ENCODE measurements at regions not wholly inside any gene's neighbourhood (a gene's known extent, or its start where the extent isn't known, plus 50 kb on each side); places are given as distances from the start of the nearest gene placed in this dataset.

DNA sequence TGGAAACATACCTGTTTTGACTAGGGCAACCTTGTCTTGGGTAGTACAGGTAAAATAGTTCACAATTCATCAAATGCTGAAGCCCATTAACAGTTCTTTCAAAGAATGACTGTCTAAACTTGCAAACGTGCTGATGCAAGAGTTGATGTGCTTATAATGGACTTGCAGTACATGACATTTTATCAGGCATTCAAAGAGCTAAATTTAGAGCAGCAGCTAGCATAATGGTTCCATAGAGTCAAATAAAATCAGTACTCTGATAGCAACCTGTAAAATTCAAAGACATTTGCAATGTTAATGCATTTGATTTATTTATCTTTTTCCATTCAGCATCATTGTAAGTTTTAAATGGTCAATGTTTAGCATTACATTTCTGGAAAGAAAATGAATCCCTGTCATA is 979.7 kb upstream of the SLC10A2 start:
- DNase-seq: no peak

DNA sequence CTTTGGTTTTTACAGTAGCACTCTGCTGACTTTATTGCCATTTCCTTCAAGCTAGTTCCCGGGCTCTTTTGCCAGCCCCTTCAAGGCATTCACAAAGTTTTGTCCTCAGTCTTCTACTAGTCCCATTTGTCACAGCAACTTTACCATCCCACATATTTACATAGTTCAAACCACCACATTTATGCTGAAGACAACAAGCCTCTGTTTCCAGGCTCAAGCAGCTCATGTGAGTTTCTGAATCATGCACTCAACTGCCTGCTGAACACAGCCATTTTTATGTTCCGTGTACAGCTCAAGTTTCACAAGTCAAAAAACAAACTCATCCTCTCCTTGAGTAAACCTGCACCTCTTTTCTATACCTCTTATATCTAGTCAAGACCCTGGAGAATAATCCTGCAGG is 977.0 kb upstream of the SLC10A2 start:
- no peak for DNase-seq

- DNase-seq: no peak
These were observed 968.7 kb upstream of the SLC10A2 start for GRCh38 chr13:104034891-104035290.

DNA sequence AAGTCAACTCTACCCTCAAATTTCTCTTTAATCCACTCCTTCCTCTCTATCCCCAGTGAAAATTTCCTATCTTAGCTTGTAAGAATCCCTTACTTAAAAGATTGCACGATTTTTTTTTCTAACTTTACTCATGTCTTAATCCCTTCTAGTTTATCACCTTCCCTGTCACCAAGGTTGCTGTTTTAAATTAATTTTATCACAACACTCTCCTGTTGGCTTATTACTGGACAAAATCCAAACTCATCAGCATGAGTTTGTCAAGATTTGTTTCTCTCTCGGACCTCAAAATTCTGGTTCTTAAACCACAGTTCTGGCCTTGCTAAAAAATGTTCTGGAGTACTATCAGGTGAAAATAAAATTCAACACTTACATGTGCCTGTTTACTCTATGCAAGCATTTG is 959.1 kb upstream of the SLC10A2 start:
- DNase-seq: no peak

DNA sequence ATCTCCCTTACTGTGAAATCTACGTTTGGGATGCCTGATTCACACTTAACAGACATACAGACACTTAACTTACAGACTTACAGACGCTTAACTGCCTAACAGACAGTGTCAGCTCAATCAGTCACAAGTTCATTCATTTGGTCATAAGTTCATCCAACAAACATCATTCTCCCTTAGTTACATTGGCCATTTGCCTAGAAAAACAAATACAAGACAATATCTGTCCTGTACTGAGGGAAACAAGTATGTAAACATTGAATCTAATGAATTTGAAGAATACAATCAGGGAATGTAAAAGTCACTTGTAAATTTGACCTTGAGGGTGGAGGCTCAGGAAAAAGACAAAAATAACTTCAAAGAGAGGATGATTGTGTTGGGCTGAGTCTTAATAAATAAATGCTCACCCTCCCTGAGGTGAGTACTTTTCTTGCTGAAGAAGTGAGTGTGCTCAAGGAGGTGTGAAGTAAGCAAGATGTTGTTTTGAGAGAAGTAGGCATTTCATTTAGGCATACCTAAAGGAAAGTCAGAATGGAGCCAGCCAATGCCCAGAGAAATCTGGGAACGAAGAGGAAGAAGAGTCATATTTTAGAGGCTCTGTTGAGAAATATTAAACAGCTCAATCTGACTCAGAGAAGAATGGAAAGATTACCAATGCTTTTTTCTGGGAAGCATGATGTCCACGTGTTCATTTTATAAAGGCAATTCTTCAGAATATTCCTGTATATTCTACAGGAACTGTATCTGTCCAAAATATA is 958.4 kb upstream of the SLC10A2 start:
- no peak for DNase-seq

DNA sequence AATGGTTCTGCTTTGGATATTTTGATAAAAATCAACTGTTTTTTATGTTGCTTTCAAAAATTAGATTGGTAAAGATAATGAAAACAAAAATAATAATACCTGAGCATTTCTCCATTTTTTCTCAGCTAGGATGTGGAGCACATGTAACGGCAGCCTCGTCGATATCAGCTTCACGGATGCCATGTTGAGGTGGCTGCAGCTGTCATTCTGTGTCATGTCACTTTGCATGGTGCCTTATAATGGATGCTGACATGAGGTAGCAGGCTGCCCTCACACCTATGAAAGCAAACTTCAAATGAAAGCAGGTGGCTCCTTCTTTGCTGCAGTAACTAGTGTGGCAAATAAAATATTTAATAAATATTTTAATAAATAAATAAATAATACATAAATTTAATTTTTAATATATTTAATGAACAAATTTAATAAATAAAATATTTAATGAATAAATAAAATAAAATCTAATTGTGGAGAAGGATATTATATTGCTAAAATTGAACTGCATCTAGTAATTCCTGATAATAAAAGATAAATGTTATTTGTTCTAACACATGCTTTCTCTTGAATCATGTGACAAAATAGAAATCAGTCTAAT is 955.7 kb upstream of the SLC10A2 start:
- no peak for DNase-seq

DNA sequence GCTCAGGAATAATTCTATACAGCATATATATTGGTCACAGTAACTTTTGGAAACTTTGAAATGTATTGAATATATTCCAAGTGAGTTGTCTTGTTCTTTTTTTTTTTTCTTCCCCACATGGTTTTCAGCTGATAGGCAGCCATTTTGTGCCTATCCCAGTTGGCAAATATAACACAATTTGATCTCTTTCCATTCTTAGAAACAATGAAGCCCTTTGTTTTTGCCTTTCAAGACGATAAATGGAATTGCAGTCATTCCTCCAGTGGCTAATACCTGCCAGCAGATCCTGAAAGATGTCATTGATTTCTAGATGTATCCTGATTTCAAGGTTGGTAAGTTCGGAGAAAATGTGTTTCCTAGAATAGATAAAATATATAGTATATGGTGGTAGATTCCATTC is 951.1 kb upstream of the SLC10A2 start:
- DNase-seq: no peak

- no peak for DNase-seq
These were observed 949.6 kb upstream of the SLC10A2 start for GRCh38 chr13:104015646-104016396.

DNA sequence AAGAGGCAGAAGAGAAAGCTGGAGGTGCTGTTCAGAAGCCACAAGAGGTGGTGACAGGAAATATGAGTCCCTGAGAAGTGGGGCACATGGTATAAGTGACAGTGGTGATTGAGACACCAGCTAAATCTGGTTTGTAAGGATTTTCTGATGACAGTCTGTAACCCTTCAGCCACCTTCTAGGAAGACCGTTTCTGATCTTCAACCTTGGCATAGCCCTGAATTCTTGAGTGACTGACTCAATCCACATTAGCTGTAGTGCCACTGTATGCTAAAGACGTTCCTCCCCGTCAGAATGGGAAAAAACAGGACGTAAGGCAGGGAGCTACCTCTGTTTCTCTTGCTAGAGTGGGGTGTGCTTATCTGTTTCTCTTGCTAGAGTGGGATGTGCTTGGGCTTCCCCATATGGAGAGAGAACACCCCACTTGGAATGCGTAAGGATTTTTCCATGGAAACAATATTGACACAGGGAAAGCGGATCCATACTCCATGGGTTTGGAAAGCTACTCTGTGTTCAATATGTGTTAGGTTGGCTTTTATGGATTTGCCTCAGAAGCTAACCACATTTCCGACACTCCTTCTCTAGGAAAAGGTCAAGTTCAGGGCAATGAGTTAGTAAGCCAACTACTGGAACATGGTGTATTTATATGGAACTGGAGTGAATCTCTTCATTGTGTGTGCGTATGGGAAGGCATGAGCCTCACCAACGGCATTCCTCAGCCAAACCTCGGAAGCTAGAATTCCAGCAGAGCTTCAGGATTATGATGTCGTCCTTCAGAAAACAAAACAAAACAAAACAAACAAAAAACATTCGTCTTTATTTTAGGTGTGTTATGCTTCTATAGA is 948.8 kb upstream of the SLC10A2 start:
- no peak for DNase-seq

- DNase-seq: no peak
These were observed 945.5 kb upstream of the SLC10A2 start for GRCh38 chr13:104011505-104012241.

- DNase-seq: no peak
These were observed 942.6 kb upstream of the SLC10A2 start for GRCh38 chr13:104008541-104009435.

GRCh38 chr13:104008075-104008474 is 941.9 kb upstream of the SLC10A2 start:
- DNase-seq: no peak

DNA sequence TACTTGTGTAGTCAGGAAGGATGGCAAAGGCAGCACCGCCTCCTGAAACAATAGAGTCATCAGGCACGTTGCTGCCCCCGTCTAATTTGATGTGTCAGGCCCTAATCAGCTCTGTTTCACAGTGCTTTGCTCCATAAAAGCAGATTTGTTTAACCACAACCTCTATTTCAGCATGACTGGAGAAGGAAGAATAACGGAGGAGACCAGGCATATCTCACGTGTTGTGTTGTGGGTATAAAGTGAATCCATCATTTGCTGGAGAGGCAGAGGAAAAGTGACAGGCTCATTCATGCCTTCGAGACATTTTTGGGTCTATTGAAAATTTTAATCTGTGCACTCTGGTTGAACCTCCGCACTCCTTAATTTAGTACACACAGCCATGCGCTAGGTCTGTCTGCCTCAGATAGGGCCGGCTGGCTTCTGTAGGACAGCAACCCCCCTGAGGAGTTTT is 940.4 kb upstream of the SLC10A2 start:
- DNase-seq: no peak

DNA sequence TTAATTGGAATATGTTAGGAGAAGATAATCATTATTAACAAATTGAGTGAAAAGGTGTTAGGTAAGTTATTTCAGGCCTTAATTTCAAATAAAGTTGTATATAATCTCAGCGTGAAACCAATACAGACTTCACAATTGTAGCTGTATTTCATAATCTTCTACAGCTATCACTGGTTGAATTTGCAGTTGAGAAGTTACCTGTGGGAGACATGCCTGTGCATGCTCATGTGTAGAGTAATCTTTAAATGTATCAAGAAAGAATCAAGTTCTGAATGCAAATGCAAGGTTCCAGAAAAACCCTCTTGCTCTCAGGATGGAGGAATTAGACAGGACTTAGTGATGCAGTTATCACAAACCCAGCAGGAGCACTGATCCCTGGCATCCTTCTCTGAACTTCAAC is 938.4 kb upstream of the SLC10A2 start:
- DNase-seq: no peak

GRCh38 chr13:104002216-104002615 is 936.0 kb upstream of the SLC10A2 start:
- no peak for DNase-seq

- DNase-seq: no peak
These were observed 935.5 kb upstream of the SLC10A2 start for GRCh38 chr13:104001766-104002165.

- no peak for DNase-seq
These were observed 930.5 kb upstream of the SLC10A2 start for GRCh38 chr13:103996733-103997132.

DNA sequence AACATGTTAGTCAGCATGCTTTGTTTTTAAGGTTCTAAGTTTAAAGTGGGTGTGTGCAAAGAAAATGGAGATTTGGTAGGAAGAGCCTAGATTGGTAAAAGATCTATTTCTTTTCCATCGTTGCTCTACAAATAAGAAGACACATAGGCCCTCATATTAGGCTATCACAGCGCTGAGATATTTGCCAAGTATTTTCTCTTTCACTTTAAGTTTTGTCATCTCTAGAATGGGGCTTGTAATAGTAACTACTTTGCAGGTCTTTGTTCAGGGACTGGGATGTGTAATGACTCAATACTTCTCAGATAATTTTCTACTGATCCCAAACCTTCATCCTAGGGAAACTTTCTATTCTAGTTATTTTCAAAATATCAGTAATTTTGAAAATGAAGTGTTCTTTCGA is 917.7 kb upstream of the SLC10A2 start:
- no peak for DNase-seq

DNA sequence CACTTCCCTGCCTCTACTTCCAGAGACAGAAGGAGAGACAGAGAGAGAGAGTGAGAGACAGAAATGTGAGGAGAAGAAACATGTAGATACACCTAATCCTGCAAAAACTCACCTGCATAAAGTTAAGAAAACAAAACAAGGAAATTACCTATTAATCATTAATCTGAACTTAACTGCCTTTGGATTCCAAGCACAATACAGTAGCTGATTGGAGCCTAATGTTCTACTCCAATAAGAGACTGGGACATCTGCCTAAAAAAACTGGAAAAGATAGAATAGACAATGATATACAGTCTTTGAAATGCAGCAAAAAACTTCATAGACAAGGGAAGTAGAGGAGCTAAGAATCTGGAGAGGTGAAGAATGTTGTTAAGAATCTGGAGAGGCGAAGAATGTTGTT is 910.2 kb upstream of the SLC10A2 start:
- no peak for DNase-seq

DNA sequence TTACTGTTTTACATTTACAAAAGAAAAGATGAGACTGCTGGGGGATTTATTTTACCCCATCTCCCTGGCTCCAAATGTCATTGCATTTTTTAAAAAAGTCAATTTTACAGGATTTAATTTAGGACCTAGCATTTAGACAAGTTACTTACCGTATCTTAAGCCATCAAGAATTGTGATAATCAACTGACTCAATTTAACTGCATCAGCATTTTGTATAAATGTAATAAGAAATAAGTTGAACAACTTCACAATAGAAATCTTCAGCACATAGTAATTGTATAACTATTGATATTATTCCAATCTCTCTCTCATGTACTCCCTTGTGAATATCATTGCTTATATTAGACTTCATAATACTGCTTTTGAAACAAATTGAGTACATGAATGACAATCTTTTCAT is 907.5 kb upstream of the SLC10A2 start:
- DNase-seq: no peak

DNA sequence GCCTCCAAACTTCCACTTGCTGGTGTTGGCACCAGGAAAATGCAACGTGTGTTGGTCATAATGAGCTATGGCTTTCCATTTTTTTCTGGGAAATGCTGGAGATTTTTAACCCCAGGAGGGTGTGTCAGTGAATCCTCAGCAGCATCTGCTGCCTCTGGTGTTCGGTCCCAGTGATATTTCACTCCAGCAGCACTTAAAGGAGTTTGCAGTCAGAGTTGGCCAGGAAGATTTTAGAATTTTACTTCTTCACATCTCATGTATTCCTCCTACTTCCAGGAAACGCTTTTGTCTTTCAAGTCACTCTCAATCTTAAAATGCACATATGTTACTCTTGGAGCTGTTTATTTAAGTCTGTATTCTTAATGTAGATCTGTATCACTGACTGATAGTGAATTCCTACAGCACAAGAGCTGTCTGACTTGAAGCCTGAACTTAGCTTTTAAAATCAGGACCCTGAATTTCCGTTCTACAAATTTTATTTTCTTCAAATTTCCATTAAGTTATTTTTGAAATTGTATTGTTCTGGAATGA is 903.4 kb upstream of the SLC10A2 start:
- no peak for DNase-seq

Data from CD4-positive, alpha-beta T cell treated with Interleukin-1 beta for 1 hour (primary cell).